Daoy (cell line): ENCODE measurements at regions not wholly inside any gene's neighbourhood (a gene's known extent, or its start where the extent isn't known, plus 50 kb on each side); places are given as distances from the start of the nearest gene placed in this dataset.
"Not testable (repeated sequence)": the region's sequence is repeated elsewhere in the genome, so short reads cannot be mapped to it uniquely, and the experiment has no call there.

Experiments used
- DNase-seq: peaks from one replicate; pipeline ENCODE4 v3.0.0-alpha.2; 2015; ENCODE audit warnings: low read depth

GRCh38 chr5:104512063-104512825 is 949.7 kb upstream of the NUDT12 start:
- DNase-seq: no peak

GRCh38 chr5:104498281-104498680 is 935.7 kb upstream of the NUDT12 start:
- DNase-seq: peak; percentile 1

- no peak for DNase-seq
Observed at GRCh38 chr5:104494083-104494482, 931.5 kb upstream of the NUDT12 start.

GRCh38 chr5:104472811-104473210 is 910.2 kb upstream of the NUDT12 start:
- no peak for DNase-seq

GRCh38 chr5:104456122-104456521 is 893.5 kb upstream of the NUDT12 start:
- no peak for DNase-seq

GRCh38 chr5:104452550-104452949 is 890.0 kb upstream of the NUDT12 start:
- peak; percentile 1 for DNase-seq

- not testable (repeated sequence) for DNase-seq
Observed at GRCh38 chr5:104451911-104452310, 889.3 kb upstream of the NUDT12 start.

GRCh38 chr5:104444656-104445055 is 882.1 kb upstream of the NUDT12 start:
- DNase-seq: no peak

GRCh38 chr5:104443706-104444105 is 881.1 kb upstream of the NUDT12 start:
- no peak for DNase-seq

GRCh38 chr5:104431981-104432380 is 869.4 kb upstream of the NUDT12 start:
- no peak for DNase-seq

GRCh38 chr5:104431002-104431620 is 868.5 kb upstream of the NUDT12 start:
- DNase-seq: no peak

- no peak for DNase-seq
Observed at GRCh38 chr5:104429911-104430310, 867.3 kb upstream of the NUDT12 start.

- no peak for DNase-seq
Observed at GRCh38 chr5:104421431-104421830, 858.8 kb upstream of the NUDT12 start.

GRCh38 chr5:104418056-104418455 is 855.5 kb upstream of the NUDT12 start:
- no peak for DNase-seq

GRCh38 chr5:104412649-104413240 is 850.2 kb upstream of the NUDT12 start:
- no peak for DNase-seq

- no peak for DNase-seq
Observed at GRCh38 chr5:104400941-104401340, 838.4 kb upstream of the NUDT12 start.

- DNase-seq: no peak
Observed at GRCh38 chr5:104385906-104386305, 823.3 kb upstream of the NUDT12 start.

GRCh38 chr5:104375345-104375744 is 812.8 kb upstream of the NUDT12 start:
- no peak for DNase-seq

GRCh38 chr5:104372796-104373195 is 810.2 kb upstream of the NUDT12 start:
- no peak for DNase-seq

- no peak for DNase-seq
Observed at GRCh38 chr5:104372376-104372775, 809.8 kb upstream of the NUDT12 start.

- DNase-seq: no peak
Observed at GRCh38 chr5:104370523-104370922, 807.9 kb upstream of the NUDT12 start.

- DNase-seq: no peak
Observed at GRCh38 chr5:104367978-104368377, 805.4 kb upstream of the NUDT12 start.

GRCh38 chr5:104363567-104363966 is 801.0 kb upstream of the NUDT12 start:
- DNase-seq: no peak
